Caki2 (cell line): ENCODE measurements at regions not wholly inside any gene's neighbourhood (a gene's known extent, or its start where the extent isn't known, plus 50 kb on each side); places are given as distances from the start of the nearest gene placed in this dataset.

Source experiments
- DNase-seq: peaks from one replicate; pipeline ENCODE4 v3.0.0-alpha.2; 2015; ENCODE audit warnings: low read depth
- in situ Hi-C: cut with HindIII; loops from 2 replicates; pipeline ENCODE4 v1.10.0; 2016; ENCODE audit warnings: low sequenced_read_pairs, low pct_unique_long_range_greater_than_20kb, mixed read lengths

DNA sequence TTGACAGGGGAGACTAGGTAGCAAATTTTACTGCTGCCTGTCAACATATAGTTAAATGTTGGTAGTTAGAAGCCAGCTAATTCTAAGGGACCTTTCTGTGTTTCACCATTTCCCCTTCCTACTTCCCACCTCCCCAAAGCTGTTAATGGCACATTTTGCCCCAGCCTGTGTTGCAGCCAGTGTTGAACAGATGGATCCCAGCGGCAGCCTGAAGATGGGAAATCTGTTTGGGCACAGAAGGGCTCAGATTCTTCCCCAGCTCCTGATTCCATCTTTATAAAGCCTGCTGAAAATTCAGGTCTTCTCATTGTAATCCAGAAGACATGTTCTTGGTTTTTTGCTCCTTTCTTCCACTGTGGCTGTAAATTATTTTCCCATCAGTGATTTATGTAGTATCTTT lies 89.0 kb downstream of the SPRY1 start:
- in situ Hi-C loops, result no loop called here
- DNase-seq, result no peak

GRCh38 chr4:123488916-123489315 lies 92.3 kb downstream of the SPRY1 start:
- DNase-seq, result peak; percentile 68

GRCh38 chr4:123495530-123495929 lies 98.9 kb downstream of the SPRY1 start:
- in situ Hi-C loops, result no loop called here
- DNase-seq, result no peak

More at GRCh38 chr4:123488916-123489315, 92.3 kb downstream of the SPRY1 start:
- in situ Hi-C loops, result no loop called here

DNA sequence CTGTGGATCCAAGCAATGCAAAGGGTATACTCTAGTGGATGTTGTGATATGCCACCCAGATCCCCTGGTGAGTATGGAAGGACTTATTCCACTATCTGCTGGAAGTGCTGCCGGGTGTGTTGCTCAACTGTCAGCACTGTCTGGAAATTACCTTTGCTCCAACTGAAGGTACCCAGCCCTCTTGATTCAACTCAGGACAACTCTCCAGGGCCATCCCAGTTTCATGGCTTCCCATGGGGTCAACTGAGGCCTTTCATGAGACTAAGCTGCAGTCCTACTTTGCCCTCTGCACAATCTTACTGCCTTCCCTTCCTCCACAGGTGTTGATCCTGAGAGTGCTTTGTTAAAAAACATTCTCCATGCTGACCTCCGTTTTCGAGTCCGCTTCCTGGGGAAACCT lies 99.8 kb downstream of the SPRY1 start:
- in situ Hi-C loops, result no loop called here
- DNase-seq, result no peak

GRCh38 chr4:123497340-123497739 lies 100.7 kb downstream of the SPRY1 start:
- in situ Hi-C loops, result no loop called here
- DNase-seq, result no peak

GRCh38 chr4:123501733-123502132 lies 105.1 kb downstream of the SPRY1 start:
- DNase-seq, result no peak
- in situ Hi-C loops, result no loop called here

- in situ Hi-C loops, result no loop called here
These were observed 107.2 kb downstream of the SPRY1 start for GRCh38 chr4:123503698-123504363.

GRCh38 chr4:123505095-123506010 lies 108.8 kb downstream of the SPRY1 start:
- in situ Hi-C loops, result no loop called here
- peak; percentile 61 for DNase-seq

More at GRCh38 chr4:123503698-123504363, 107.2 kb downstream of the SPRY1 start:
- no peak for DNase-seq

DNA sequence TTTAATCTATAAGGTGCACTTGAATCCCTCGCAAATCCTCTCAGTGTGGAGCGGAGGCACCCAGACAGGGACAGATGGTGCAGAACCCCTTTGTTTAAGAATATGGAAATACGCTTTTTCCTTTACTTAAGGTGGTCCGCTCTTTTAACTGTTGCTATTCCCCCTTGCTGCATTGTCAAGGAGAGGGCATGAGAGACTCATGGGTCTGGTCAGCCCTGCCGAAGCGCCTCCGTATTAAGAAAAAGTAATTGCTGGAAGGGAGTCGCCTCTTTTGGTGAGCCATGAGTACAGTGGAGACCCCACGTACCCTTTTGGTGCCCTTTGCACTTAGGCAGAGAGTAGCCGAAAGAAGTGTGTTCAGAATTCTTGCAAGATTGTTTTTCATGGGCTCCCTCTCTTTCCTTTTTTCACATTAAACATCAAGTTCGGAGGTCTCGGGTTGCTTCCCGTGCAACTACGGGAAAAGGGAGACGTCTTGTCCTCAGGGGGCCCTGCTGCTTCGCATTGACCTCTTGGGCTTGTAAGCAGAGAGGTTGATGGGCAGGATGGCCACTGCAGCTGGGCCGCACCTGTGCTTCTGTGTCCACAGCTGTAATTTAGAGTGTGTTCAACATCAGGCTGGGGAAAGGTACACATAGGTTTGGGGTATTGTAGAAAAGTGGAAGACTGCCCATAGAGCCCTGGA lies 109.6 kb downstream of the SPRY1 start:
- DNase-seq, result no peak

GRCh38 chr4:123507376-123507775 lies 110.8 kb downstream of the SPRY1 start:
- DNase-seq, result no peak
- in situ Hi-C loops, result no loop called here

More for the DNA sequence above, 109.6 kb downstream of the SPRY1 start:
- in situ Hi-C loops, result no loop called here

- in situ Hi-C loops, result no loop called here
- no peak for DNase-seq
These were observed 113.6 kb downstream of the SPRY1 start for GRCh38 chr4:123510221-123510620.

DNA sequence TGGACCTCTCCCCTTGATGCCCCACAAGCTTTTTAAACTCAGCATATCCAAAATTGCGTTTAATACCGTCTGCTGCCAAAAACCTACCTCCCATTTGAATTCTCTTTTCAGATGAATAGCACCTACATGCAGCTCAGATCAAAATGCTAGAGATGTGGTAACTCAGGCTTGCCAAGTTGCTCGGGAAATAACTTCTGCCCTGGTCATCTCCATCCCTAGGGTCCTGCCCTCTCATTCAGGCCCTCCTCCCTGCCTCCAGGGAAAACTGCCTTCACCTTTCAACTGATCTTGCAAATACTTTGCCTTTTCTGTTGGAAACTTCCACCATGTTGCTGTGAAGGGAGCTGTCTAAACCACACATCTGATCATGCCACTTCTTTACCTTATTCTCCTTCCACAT lies 114.1 kb downstream of the SPRY1 start:
- no peak for DNase-seq
- in situ Hi-C loops, result no loop called here

DNA sequence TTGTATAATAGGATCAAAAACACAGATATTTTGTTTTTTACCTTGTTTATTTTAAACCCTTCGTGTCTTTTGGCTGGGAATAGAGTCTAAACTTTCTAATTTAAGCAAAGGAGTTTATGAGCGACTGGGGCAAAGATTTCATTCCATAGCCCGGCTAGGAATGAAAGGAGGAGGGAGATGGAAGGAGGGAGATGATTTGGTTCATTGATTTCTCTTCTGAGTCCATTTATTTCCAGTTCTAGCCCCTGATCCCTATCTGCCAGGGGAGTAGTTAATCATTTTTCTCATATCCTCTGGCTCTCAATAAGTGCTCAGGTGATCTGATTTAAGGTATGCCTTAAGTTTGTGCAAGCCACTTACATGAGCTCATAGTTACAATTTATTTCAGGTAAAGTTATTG lies 120.0 kb downstream of the SPRY1 start:
- no peak for DNase-seq
- in situ Hi-C loops, result no loop called here

- no peak for DNase-seq
- in situ Hi-C loops, result no loop called here
These were observed 120.6 kb downstream of the SPRY1 start for GRCh38 chr4:123517176-123517575.

- in situ Hi-C loops, result no loop called here
- no peak for DNase-seq
These were observed 121.4 kb downstream of the SPRY1 start for GRCh38 chr4:123517971-123518370.

DNA sequence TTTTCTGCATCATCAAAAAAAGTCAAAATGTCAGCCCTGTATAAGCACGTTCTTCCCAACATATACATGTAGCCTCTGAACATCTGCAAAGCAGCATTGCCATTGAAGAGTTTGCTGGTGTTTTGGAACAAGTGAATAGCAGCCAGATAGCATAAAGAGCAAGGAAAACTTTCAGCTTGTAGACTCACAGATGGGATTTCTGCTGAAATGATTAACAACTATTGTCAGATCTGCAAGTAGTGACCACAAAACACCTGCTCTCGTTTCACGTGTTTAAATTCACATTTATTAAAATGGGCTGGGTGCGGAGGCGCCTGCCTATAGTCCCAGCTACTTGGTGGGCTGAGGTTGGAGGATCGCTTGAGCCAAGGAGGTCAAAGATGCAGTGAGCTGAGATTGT lies 123.7 kb downstream of the SPRY1 start:
- in situ Hi-C loops, result no loop called here
- no peak for DNase-seq

DNA sequence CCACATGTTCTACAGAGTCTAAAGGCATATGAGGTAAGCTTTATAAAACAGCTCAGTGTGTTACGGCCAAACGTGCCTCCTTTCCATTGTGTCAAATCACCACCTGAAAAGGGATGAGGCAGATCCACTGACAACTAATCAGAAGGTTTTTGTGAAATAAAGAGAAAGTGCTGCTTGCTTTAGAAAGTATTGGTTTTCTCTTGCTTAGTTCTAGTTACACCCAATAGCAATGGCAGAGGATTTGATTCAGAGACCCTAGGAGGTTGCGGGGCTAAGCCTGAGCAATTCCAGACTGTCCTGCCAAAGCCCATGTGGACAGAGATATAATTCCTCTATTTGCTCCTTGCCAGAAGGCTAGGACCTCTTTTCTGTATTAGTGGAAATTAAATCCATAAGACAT lies 125.5 kb downstream of the SPRY1 start:
- DNase-seq, result no peak
- in situ Hi-C loops, result no loop called here

- in situ Hi-C loops, result no loop called here
- no peak for DNase-seq
These were observed 126.1 kb downstream of the SPRY1 start for GRCh38 chr4:123522646-123523045.
